GM13977 (cell line): ENCODE measurements at regions not wholly inside any gene's neighbourhood (a gene's known extent, or its start where the extent isn't known, plus 50 kb on each side); places are given as distances from the start of the nearest gene placed in this dataset.

Experiments
- DNase-seq: peaks from one replicate; pipeline ENCODE4 v3.0.0; 2012; ENCODE audit warnings: low spot score
- in situ Hi-C: fragments of 300-500 bp; cut with MboI; formaldehyde crosslinking; loops from one replicate; pipeline ENCODE4 v1.12.0; 2022; ENCODE audit warnings: low sequenced_read_pairs, low pct_unique_long_range_greater_than_20kb, mixed read lengths, inconsistent platforms; ENCODE audit not compliant: unreplicated experiment
- TF ChIP-seq, protein P1 (sequence below): IDR thresholded peaks from 2 replicates; pipeline ENCODE4 v1.5.1; 2012; ENCODE audit warnings: mild to moderate bottlenecking, control low read depth; ENCODE audit not compliant: insufficient read depth; ENCODE audit errors: extremely low read depth, missing control alignments

GRCh38 chr20:63061771-63062100, 55.0 kb upstream of the BHLHE23 start:
- TF ChIP-seq, protein P1, sequence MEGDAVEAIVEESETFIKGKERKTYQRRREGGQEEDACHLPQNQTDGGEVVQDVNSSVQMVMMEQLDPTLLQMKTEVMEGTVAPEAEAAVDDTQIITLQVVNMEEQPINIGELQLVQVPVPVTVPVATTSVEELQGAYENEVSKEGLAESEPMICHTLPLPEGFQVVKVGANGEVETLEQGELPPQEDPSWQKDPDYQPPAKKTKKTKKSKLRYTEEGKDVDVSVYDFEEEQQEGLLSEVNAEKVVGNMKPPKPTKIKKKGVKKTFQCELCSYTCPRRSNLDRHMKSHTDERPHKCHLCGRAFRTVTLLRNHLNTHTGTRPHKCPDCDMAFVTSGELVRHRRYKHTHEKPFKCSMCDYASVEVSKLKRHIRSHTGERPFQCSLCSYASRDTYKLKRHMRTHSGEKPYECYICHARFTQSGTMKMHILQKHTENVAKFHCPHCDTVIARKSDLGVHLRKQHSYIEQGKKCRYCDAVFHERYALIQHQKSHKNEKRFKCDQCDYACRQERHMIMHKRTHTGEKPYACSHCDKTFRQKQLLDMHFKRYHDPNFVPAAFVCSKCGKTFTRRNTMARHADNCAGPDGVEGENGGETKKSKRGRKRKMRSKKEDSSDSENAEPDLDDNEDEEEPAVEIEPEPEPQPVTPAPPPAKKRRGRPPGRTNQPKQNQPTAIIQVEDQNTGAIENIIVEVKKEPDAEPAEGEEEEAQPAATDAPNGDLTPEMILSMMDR = no peak
- in situ Hi-C loops = no loop called here
- no peak for DNase-seq

- DNase-seq = no peak
- in situ Hi-C loops = no loop called here
- TF ChIP-seq, protein P1 = no peak
Observed at GRCh38 chr20:63061051-63061770, 54.4 kb upstream of the BHLHE23 start.

GRCh38 chr20:63060057-63060991, 53.6 kb upstream of the BHLHE23 start:
- no peak for DNase-seq
- in situ Hi-C loops = no loop called here
- TF ChIP-seq, protein P1 = no peak

DNA sequence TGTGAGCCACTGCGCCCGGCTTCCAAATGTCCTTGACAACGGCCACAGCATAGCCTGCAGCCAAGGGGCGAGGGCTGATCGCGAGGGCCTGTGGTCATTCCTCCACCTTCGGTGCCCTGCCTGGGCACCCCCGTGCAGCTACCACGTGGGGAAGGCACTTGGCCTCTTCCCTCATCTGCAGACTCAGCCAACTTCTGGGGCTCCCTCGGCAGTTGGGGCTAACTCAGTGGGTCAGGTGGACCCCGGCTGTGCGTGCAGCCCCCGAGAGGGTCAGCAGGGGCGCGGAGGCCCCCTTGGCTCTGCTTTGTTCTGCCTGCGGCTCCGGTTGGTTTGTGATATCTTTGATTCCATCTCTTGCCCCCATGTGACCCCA, 52.9 kb upstream of the BHLHE23 start:
- in situ Hi-C loops = no loop called here
- TF ChIP-seq, protein P1 = no peak
- DNase-seq = no peak

DNA sequence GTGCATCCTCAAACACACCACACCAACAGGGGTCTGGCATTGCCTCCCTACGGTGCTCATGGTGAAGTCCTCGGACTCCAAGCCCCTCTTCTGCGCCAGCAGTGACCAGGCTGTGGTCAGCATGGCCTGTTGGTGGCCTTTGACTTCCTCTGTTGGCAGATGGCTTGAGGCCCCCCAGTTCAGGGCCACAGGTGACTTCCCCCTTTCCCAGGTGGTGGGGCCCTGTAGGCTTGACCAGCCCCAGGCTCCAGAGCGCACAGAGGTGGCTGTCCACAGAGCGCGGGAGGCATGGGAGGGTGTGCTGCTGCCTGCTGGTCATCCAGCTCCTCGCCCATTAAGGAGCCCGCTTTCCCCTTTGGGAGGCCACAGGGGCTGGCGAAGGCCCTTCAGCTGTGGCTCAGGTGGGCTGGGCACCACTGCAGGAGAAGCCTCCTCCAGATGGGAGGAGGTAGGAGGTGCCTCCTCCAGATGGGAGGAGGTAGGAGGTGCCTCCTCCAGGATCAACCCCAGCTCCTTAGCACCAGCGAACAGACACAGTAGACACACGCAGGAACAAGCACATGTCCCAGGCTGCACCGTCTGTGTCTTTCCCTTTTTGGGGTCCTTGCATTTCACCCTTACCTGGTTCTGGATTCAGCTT, 52.1 kb upstream of the BHLHE23 start:
- no peak for DNase-seq
- in situ Hi-C loops = no loop called here
- TF ChIP-seq, protein P1 = no peak
